ENCODE measurements at regions not wholly inside any gene's neighbourhood (a gene's known extent, or its start where the extent isn't known, plus 50 kb on each side); places are given as distances from the start of the nearest gene placed in this dataset.

GRCh38 chr12:82209533-82209932, 148.7 kb downstream of the CCDC59 start:
- DNase-seq, result no peak
- no peak overlapping the region for H3K27ac ChIP-seq
- in situ Hi-C loops (cut with HindIII; ENCODE audit: low pct_ligation_motif_present, low sequenced_read_pairs), result no loop called here
- H3K36me3 ChIP-seq (replicated peaks), result no peaks in the 10 kb centered on the region
- TF ChIP-seq CTCF (IDR thresholded peaks at IDR 0.05; ENCODE audit: low read depth, low read length, missing control alignments), result no peak
- H3K27me3 ChIP-seq (replicated peaks), result no peaks in the 10 kb centered on the region
- H3K4me3 ChIP-seq (ENCODE audit: low read depth, low read length), result no peak overlapping the region

DNA sequence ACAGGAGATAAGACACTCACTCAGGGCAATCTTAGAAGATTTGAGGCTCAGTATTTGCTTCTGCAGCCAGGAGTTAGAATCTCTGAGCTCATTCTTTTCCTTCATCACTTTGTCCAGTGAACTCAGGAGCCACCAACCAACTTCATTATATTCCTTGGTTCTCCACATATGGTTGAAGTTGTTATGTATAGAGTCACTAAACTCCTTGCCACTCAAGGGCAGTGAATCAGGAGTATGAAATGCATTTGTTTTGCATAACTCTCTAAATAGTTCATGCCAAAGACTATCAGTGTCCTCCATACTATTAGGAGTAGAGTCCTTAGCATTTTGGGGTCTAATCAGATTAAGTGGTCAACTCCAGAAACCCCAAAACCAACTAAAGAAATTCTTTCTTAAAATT, 150.6 kb downstream of the CCDC59 start:
- no peaks in the 10 kb centered on the region for H3K27me3 ChIP-seq (replicated peaks)
- in situ Hi-C loops (cut with HindIII; ENCODE audit: low pct_ligation_motif_present, low sequenced_read_pairs), result no loop called here
- H3K27ac ChIP-seq, result no peak overlapping the region
- DNase-seq, result no peak
- H3K36me3 ChIP-seq (replicated peaks), result no peaks in the 10 kb centered on the region
- no peak overlapping the region for H3K4me3 ChIP-seq (ENCODE audit: low read depth, low read length)
- no peak for TF ChIP-seq CTCF (IDR thresholded peaks at IDR 0.05; ENCODE audit: low read depth, low read length, missing control alignments)

DNA sequence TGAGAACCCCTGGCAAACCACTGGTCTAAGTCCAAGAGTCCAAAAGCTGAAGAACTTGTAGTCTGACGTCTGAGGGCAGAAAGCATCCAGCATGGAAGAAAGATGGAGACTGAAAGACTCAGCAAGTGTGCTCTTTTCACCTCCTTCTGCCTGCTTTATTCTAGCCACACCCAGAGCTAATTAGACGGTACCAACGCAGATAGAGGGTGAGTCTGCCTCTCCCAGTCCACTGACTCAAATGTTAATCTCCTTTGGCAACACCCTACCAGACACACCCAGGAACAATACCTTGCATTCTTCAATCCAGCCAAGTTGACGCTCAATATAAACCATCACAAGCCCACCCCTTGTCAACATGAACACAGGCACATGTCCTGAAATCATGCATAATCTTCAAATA, 155.1 kb downstream of the CCDC59 start:
- H3K36me3 ChIP-seq (replicated peaks), result no peaks in the 10 kb centered on the region
- in situ Hi-C loops (cut with HindIII; ENCODE audit: low pct_ligation_motif_present, low sequenced_read_pairs), result no loop called here
- no peak for TF ChIP-seq CTCF (IDR thresholded peaks at IDR 0.05; ENCODE audit: low read depth, low read length, missing control alignments)
- no peaks in the 10 kb centered on the region for H3K27me3 ChIP-seq (replicated peaks)
- H3K27ac ChIP-seq, result no peak overlapping the region
- H3K4me3 ChIP-seq (ENCODE audit: low read depth, low read length), result no peak overlapping the region
- DNase-seq, result no peak

- TF ChIP-seq CTCF (IDR thresholded peaks at IDR 0.05; ENCODE audit: low read depth, low read length, missing control alignments), result no peak
- in situ Hi-C loops (cut with HindIII; ENCODE audit: low pct_ligation_motif_present, low sequenced_read_pairs), result no loop called here
- H3K36me3 ChIP-seq (replicated peaks), result no peaks in the 10 kb centered on the region
Measured at GRCh38 chr12:82187595-82187994, 170.6 kb downstream of the CCDC59 start.

DNA sequence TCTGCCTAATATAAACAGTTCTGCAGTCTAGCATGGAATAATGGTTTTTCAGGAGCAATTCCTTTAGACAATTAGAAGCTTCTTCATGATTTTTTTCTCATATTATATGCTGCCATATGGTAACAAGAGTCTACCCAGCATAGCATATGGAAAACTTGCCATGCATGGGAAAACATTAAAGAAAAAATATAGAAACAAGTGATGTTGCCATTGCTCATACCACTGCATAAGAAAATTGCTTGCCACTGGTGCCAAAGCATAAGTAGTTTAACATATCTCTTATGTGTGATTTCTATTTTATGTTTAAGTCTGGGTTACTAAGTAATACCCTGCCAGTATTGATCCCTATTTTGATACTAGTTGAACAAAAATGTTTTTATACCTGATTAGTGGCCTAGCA, 171.2 kb downstream of the CCDC59 start:
- Histone ChIP-seq H3K27me3 (replicated peaks) (no peaks in the 10 kb centered on the region), H3K36me3 (replicated peaks) (no peaks in the 10 kb centered on the region), H3K27ac (no peak overlapping the region), H3K4me3 (ENCODE audit: low read depth, low read length) (no peak overlapping the region)
- DNase-seq, result no peak
- in situ Hi-C loops (cut with HindIII; ENCODE audit: low pct_ligation_motif_present, low sequenced_read_pairs), result no loop called here
- TF ChIP-seq CTCF (IDR thresholded peaks at IDR 0.05; ENCODE audit: low read depth, low read length, missing control alignments), result no peak

More at GRCh38 chr12:82187595-82187994, 170.6 kb downstream of the CCDC59 start:
- DNase-seq, result no peak
- Histone ChIP-seq H3K27me3 (replicated peaks) (no peaks in the 10 kb centered on the region), H3K4me3 (ENCODE audit: low read depth, low read length) (no peak overlapping the region), H3K27ac (no peak overlapping the region)

- in situ Hi-C loops (cut with HindIII; ENCODE audit: low pct_ligation_motif_present, low sequenced_read_pairs), result no loop called here
- H3K27me3 ChIP-seq (replicated peaks), result no peaks in the 10 kb centered on the region
- H3K27ac ChIP-seq, result no peak overlapping the region
Measured at GRCh38 chr12:82186282-82186681, 171.9 kb downstream of the CCDC59 start.

More at GRCh38 chr12:82186282-82186681, 171.9 kb downstream of the CCDC59 start:
- Histone ChIP-seq H3K36me3 (replicated peaks) (no peaks in the 10 kb centered on the region), H3K4me3 (ENCODE audit: low read depth, low read length) (no peak overlapping the region)
- DNase-seq, result no peak
- TF ChIP-seq CTCF (IDR thresholded peaks at IDR 0.05; ENCODE audit: low read depth, low read length, missing control alignments), result no peak
